ENCODE measurements at regions not wholly inside any gene's neighbourhood (a gene's known extent, or its start where the extent isn't known, plus 50 kb on each side); places are given as distances from the start of the nearest gene placed in this dataset.

DNA sequence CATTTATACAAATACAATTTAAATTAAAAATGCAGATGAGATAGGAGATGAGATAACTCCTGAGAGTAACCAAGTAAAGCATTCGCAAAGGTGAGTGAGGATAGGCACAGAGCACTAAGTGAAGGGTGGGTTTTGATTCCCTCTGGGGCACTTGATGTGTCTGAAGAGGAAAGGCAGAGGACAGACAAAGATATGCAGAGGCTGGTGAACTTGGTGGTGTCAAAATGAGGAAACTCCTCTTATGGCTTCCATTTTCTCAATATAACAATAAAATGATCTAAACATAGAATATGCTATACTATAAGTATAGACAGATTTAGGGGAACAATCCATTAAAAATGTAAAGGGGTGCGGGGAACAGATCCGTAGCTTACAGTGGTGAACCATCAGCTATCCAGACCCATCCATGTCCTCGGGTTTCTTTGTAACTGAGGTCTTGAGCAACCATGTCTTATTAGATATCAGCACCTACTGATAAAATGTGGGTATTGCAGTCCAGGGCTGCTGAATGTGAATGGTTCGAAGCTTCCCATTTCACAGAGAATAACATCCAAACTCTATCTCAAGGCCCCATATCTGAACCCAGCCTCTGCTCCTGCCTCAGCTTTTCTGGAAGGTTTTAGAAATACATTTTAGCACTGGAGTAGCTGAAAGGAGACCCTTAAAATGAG, 73.9 kb upstream of the SLC10A2 start:
- no peaks in the 10 kb centered on the region for H3K36me3 ChIP-seq
- TF ChIP-seq, protein P1, sequence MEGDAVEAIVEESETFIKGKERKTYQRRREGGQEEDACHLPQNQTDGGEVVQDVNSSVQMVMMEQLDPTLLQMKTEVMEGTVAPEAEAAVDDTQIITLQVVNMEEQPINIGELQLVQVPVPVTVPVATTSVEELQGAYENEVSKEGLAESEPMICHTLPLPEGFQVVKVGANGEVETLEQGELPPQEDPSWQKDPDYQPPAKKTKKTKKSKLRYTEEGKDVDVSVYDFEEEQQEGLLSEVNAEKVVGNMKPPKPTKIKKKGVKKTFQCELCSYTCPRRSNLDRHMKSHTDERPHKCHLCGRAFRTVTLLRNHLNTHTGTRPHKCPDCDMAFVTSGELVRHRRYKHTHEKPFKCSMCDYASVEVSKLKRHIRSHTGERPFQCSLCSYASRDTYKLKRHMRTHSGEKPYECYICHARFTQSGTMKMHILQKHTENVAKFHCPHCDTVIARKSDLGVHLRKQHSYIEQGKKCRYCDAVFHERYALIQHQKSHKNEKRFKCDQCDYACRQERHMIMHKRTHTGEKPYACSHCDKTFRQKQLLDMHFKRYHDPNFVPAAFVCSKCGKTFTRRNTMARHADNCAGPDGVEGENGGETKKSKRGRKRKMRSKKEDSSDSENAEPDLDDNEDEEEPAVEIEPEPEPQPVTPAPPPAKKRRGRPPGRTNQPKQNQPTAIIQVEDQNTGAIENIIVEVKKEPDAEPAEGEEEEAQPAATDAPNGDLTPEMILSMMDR (IDR thresholded peaks at IDR 0.05; ENCODE audit: low read depth, low read length) = peak; percentile 89
- H3K4me3 ChIP-seq (ENCODE audit: low read depth, low read length) = no peak overlapping the region
- peak; percentile 45 for DNase-seq
- no peaks in the 10 kb centered on the region for H3K27me3 ChIP-seq (ENCODE audit: insufficient read depth, low read depth, severe bottlenecking)
- H3K27ac ChIP-seq = no peak overlapping the region
- no peaks in the 10 kb centered on the region for H3K9me3 ChIP-seq (ENCODE audit: severe bottlenecking)

DNA sequence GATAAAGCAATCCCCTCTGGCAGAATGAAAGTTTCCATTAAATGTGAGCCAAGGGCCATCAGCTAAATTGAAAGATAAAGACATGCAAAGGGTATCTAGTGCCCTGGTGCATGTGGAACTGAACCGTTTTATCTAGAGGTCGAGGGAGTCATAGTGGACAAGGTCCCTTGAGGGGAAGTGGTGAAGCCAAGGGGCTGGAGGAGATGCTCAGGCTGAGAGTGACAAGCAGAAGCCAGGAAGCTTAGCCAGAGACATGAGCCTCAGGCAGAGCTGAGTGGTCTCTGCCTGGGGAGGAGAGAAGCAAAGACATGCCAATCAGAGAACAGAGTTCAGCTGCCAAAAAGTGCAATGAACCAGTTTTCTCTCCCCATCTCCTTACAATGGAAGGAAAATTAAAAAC, 68.1 kb upstream of the SLC10A2 start:
- TF ChIP-seq, protein P1 (IDR thresholded peaks at IDR 0.05; ENCODE audit: low read depth, low read length) = no peak
- H3K36me3 ChIP-seq = no peaks in the 10 kb centered on the region
- no peak for DNase-seq
- H3K4me3 ChIP-seq (ENCODE audit: low read depth, low read length) = no peak overlapping the region
- no peaks in the 10 kb centered on the region for H3K9me3 ChIP-seq (ENCODE audit: severe bottlenecking)
- no peaks in the 10 kb centered on the region for H3K27me3 ChIP-seq (ENCODE audit: insufficient read depth, low read depth, severe bottlenecking)
- no peak overlapping the region for H3K27ac ChIP-seq

DNA sequence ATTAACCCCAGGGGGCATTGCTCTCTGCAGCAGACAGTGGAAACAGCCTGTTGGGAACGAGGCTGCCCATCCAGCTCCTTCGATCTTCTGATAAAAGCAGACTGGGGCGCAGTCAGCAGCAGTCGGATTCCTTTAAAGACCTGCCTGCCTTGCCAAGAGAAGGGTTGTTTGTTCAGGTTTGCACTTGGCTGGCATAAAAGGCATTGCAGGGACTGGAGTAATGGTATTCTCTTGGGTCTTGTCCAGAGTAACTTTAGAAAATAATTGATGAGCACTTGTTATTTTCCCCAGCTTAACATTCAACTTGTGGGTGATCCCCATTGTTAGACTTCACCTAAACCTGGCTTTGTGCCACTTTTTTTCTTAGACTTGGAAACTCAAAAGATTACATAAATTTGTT, 67.3 kb upstream of the SLC10A2 start:
- TF ChIP-seq, protein P1 (IDR thresholded peaks at IDR 0.05; ENCODE audit: low read depth, low read length) = no peak

DNA sequence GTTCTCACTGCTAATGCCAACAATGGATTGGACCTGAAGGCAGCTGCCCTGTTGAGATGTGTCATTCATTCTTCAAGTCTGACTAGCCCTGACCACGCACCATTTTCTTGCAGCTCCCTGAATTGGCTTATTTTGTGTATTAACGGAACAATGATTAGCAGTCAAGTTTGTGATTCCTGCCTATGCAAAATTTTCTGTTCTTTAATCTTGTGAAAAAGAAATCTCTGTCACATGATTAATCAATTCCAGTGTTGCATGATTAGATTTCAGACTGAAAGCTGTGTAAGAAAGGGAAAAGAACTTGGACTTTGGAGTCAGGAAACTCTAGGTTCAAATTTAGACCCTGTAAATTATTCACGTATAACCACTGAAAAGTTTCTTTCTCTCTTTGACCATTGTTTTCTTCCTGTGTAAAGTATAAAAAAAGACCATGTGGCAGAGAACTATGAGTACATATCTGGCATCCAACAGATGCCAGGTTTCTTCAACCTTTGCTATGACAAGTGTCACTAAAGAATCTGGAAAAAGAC, 64.5 kb upstream of the SLC10A2 start:
- H3K27ac ChIP-seq = no peak overlapping the region
- TF ChIP-seq, protein P1 (IDR thresholded peaks at IDR 0.05; ENCODE audit: low read depth, low read length) = no peak
- H3K36me3 ChIP-seq = no peaks in the 10 kb centered on the region
- H3K27me3 ChIP-seq (ENCODE audit: insufficient read depth, low read depth, severe bottlenecking) = no peaks in the 10 kb centered on the region
- H3K9me3 ChIP-seq (ENCODE audit: severe bottlenecking) = no peaks in the 10 kb centered on the region
- no peak overlapping the region for H3K4me3 ChIP-seq (ENCODE audit: low read depth, low read length)
- DNase-seq = no peak

More for the DNA sequence above, 67.3 kb upstream of the SLC10A2 start:
- Histone ChIP-seq H3K36me3 (no peaks in the 10 kb centered on the region), H3K9me3 (ENCODE audit: severe bottlenecking) (no peaks in the 10 kb centered on the region), H3K27ac (no peak overlapping the region), H3K4me3 (ENCODE audit: low read depth, low read length) (no peak overlapping the region), H3K27me3 (ENCODE audit: insufficient read depth, low read depth, severe bottlenecking) (no peaks in the 10 kb centered on the region)
- DNase-seq = no peak

DNA sequence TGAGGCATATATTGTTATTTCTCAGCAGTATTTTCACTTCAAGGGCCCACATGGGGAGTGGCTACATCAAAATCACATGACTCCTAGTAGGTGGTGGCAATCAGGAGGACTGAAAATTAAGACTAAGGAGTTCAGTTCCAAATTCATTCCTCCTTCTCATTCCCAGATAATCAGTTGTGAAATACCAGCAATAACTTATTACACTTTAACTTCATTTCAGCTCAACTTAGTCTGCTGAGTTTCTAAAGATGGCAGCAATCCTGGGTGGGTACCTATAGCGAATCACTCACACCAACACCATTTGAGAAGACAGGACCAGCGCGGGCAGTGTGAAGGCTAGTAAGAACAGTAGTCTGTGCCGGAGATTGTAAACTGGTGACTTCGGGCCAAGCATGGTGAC, 63.9 kb upstream of the SLC10A2 start:
- Histone ChIP-seq H3K36me3 (no peaks in the 10 kb centered on the region), H3K4me3 (ENCODE audit: low read depth, low read length) (no peak overlapping the region), H3K27ac (no peak overlapping the region), H3K27me3 (ENCODE audit: insufficient read depth, low read depth, severe bottlenecking) (no peaks in the 10 kb centered on the region), H3K9me3 (ENCODE audit: severe bottlenecking) (no peaks in the 10 kb centered on the region)
- TF ChIP-seq, protein P1 (IDR thresholded peaks at IDR 0.05; ENCODE audit: low read depth, low read length) = no peak
- no peak for DNase-seq
